ENCODE measurements at regions not wholly inside any gene's neighbourhood (a gene's known extent, or its start where the extent isn't known, plus 50 kb on each side); places are given as distances from the start of the nearest gene placed in this dataset.

- TF ChIP-seq CTCF (IDR thresholded peaks at IDR 0.05; ENCODE audit: unreplicated experiment), result no peak
- Mint-ChIP-seq H3K4me1 (peaks cover 17% of the 10 kb centered on the region), H3K9me3 (no peaks in the 10 kb centered on the region), H3K27ac (no peak overlapping the region), H3K4me3 (no peak overlapping the region), H3K36me3 (no peaks in the 10 kb centered on the region), H3K27me3 (ENCODE audit: low read depth) (peaks cover 2% of the 10 kb centered on the region)
- no peak for DNase-seq (ENCODE audit: low spot score in 2 of 2, unreplicated experiment in 2 of 2)
Measured at GRCh38 chr11:110763249-110764011, 51.2 kb upstream of the ARHGAP20 start.

- H3K9me3 Mint-ChIP-seq, result no peaks in the 10 kb centered on the region
- no peaks in the 10 kb centered on the region for H3K36me3 Mint-ChIP-seq
- DNase-seq (ENCODE audit: low spot score in 2 of 2, unreplicated experiment in 2 of 2), result no peak
- no peak overlapping the region for H3K4me3 Mint-ChIP-seq
- H3K27me3 Mint-ChIP-seq (ENCODE audit: low read depth), result peaks cover 2% of the 10 kb centered on the region
- H3K4me1 Mint-ChIP-seq, result peaks cover 12% of the 10 kb centered on the region
- H3K27ac Mint-ChIP-seq, result no peak overlapping the region
- no peak for TF ChIP-seq CTCF (IDR thresholded peaks at IDR 0.05; ENCODE audit: unreplicated experiment)
Measured at GRCh38 chr11:110762590-110762989, 50.4 kb upstream of the ARHGAP20 start.

Data from mesothelial cell of epicardium (in vitro differentiated cells).